HEK293 (cell line): ENCODE measurements at regions not wholly inside any gene's neighbourhood (a gene's known extent, or its start where the extent isn't known, plus 50 kb on each side); places are given as distances from the start of the nearest gene placed in this dataset.

Experiments used
- CTCF ChIA-PET: fragments of 350-600 bp; formaldehyde crosslinking; extraction: SDS; loops from one replicate; lab custom pipeline; 2021; ENCODE audit warnings: antibody characterized with exemption; lab: Yijun Ruan, JAX
- POLR2A ChIA-PET: fragments of 300-600 bp; formaldehyde crosslinking; extraction: SDS; loops from one replicate; lab custom pipeline; 2020; ENCODE audit warnings: antibody characterized with exemption, inconsistent platforms; lab: Yijun Ruan, JAX
- H3K27ac ChIP-seq: fragments of 200-500 bp; sonication (Bioruptor generic); 2 replicates; pipeline ENCODE4 v1.5.1; 2014; ENCODE audit warnings: low read depth, low read length, control low read depth, inconsistent platforms; ENCODE audit errors: extremely low read depth
- H3K36me3 ChIP-seq, 2 experiments: fragments of 200-500 bp in 1 of 2; sonication (Bioruptor generic) in 1 of 2; 1 replicate in 1 of 2; 2 replicates in 1 of 2; pipeline ENCODE4 v1.5.1; 2014 to 2017; ENCODE audit warnings: inconsistent platforms in 2 of 2, low read length in 2 of 2; ENCODE audit not compliant: control insufficient read depth in 2 of 2, insufficient read depth in 1 of 2
- H3K4me1 ChIP-seq: fragments of 200-500 bp; sonication (Bioruptor generic); 2 replicates; pipeline ENCODE4 v1.5.1; 2014; ENCODE audit warnings: mild to moderate bottlenecking, low read length, inconsistent platforms; ENCODE audit not compliant: control insufficient read depth, insufficient read depth
- H3K4me3 ChIP-seq: 2 replicates; pipeline ENCODE4 v1.5.1; 2011; ENCODE audit warnings: low read depth, mild to moderate bottlenecking, control low read depth, low read length, moderate library complexity
- H3K9me3 ChIP-seq: fragments of 200-500 bp; sonication (Bioruptor generic); 2 replicates; pipeline ENCODE4 v1.5.1; 2014; ENCODE audit warnings: low read depth, low read length, inconsistent platforms; ENCODE audit not compliant: control insufficient read depth, insufficient read depth
- HOXD13 ChIP-seq: sonication (generic); formaldehyde crosslinking; IDR thresholded peaks from 2 replicates; pipeline ENCODE4 v1.8.0; 2022; ENCODE audit warnings: missing genetic modification reagents, borderline replicate concordance
- INSM2 ChIP-seq: fragments of 450-650 bp; formaldehyde crosslinking; IDR thresholded peaks from 2 replicates; pipeline ENCODE4 v1.5.1; 2016; ENCODE audit warnings: missing biosample characterization, missing genetic modification characterization
- OSR2 ChIP-seq: fragments of 450-650 bp; formaldehyde crosslinking; IDR thresholded peaks from 2 replicates; pipeline ENCODE4 v1.5.1; 2016; ENCODE audit warnings: missing biosample characterization, missing genetic modification characterization
- OVOL3 ChIP-seq: fragments of 450-650 bp; formaldehyde crosslinking; IDR thresholded peaks from 2 replicates; pipeline ENCODE4 v1.5.1; 2016; ENCODE audit warnings: missing biosample characterization, missing genetic modification characterization
- ZNF121 ChIP-seq: fragments of 450-650 bp; formaldehyde crosslinking; IDR thresholded peaks from 2 replicates; pipeline ENCODE4 v1.5.1; 2016; ENCODE audit warnings: missing biosample characterization, missing genetic modification characterization
- ZNF133 ChIP-seq: fragments of 450-650 bp; formaldehyde crosslinking; IDR thresholded peaks from 2 replicates; pipeline ENCODE4 v1.5.1; 2016; ENCODE audit warnings: missing biosample characterization, missing genetic modification characterization
- ZNF292 ChIP-seq: fragments of 450-650 bp; formaldehyde crosslinking; IDR thresholded peaks from 2 replicates; pipeline ENCODE4 v1.5.1; 2016; ENCODE audit warnings: low read depth, missing biosample characterization, missing genetic modification characterization, borderline replicate concordance
- ZNF391 ChIP-seq: fragments of 450-650 bp; formaldehyde crosslinking; IDR thresholded peaks from 2 replicates; pipeline ENCODE4 v1.5.1; 2016; ENCODE audit warnings: low read depth, missing biosample characterization, missing genetic modification characterization, borderline replicate concordance
- ZNF510 ChIP-seq: fragments of 450-650 bp; formaldehyde crosslinking; IDR thresholded peaks from 2 replicates; pipeline ENCODE4 v1.5.1; 2018; ENCODE audit warnings: mild to moderate bottlenecking, missing genetic modification characterization, missing biosample characterization; ENCODE audit not compliant: insufficient replicate concordance
- ZNF529 ChIP-seq: fragments of 450-650 bp; formaldehyde crosslinking; IDR thresholded peaks from 2 replicates; pipeline ENCODE4 v1.5.1; 2017; ENCODE audit warnings: missing genetic modification characterization, missing biosample characterization; ENCODE audit not compliant: insufficient replicate concordance
- ZNF571 ChIP-seq: fragments of 450-650 bp; formaldehyde crosslinking; IDR thresholded peaks from 2 replicates; pipeline ENCODE4 v1.5.0; 2017; ENCODE audit warnings: missing biosample characterization, missing genetic modification characterization
- ZNF639 ChIP-seq: fragments of 450-650 bp; formaldehyde crosslinking; IDR thresholded peaks from 2 replicates; pipeline ENCODE4 v1.5.1; 2016; ENCODE audit warnings: missing biosample characterization, missing genetic modification characterization
- TF ChIP-seq, protein P1 (sequence below): fragments of 450-650 bp; formaldehyde crosslinking; IDR thresholded peaks from 2 replicates; pipeline ENCODE4 v1.5.1; 2016; ENCODE audit warnings: missing biosample characterization, missing genetic modification characterization
- TF ChIP-seq, protein P2 (sequence below): fragments of 450-650 bp; formaldehyde crosslinking; IDR thresholded peaks from 2 replicates; pipeline ENCODE4 v1.5.1; 2017; ENCODE audit warnings: missing biosample characterization, missing genetic modification characterization

GRCh38 chr15:70293591-70294470, 196.1 kb upstream of the TLE3 start (continued):
- TF ChIP-seq INSM2 (tag by site-specific recombination), result no peak
- no peak for TF ChIP-seq ZNF121 (tag by site-specific recombination)
- TF ChIP-seq, protein P1, sequence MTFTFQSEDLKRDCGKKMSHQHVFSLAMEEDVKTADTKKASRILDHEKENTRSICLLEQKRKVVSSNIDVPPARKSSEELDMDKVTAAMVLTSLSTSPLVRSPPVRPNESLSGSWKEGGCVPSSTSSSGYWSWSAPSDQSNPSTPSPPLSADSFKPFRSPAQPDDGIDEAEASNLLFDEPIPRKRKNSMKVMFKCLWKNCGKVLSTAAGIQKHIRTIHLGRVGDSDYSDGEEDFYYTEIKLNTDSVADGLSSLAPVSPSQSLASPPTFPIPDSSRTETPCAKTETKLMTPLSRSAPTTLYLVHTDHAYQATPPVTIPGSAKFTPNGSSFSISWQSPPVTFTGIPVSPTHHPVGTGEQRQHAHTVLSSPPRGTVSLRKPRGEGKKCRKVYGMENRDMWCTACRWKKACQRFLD (tag by site-specific recombination), result no peak
- TF ChIP-seq, all 188 proteins: peak for 0

DNA sequence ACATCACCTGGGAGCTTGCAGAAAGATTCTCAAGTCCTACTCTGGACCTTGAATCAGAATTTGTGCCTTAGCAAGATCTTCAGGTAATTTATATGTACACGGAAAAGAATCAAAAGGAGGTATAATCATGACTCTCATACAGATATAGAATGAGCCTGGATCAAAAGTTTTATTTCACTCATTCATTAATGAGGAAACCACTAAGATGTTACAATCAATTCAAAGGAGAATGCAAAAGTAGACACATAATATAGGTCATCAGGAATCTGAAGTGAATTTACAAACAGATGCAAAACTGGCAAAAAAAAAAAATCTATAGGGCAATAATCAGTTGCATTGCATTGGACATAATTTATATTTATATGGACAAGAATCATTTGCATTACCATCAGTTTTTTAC, 195.4 kb upstream of the TLE3 start:
- H3K9me3 ChIP-seq, result no peaks in the 10 kb centered on the region
- H3K4me1 ChIP-seq, result no peaks in the 10 kb centered on the region
- no peaks in the 10 kb centered on the region for H3K36me3 ChIP-seq
- CTCF ChIA-PET, result interaction anchor here (0.6 kb wide), 2 partner anchors 28 to 70 kb away, joined by 3 to 4 read pairs; no protein-coding TSS in a partner anchor
- no peak overlapping the region for H3K27ac ChIP-seq
- POLR2A ChIA-PET, result interaction anchor here (0.7 kb wide), 1 partner anchor 335 kb away, joined by 9 read pairs; no protein-coding TSS in a partner anchor
- no peak overlapping the region for H3K4me3 ChIP-seq
- TF ChIP-seq ZNF292 (tag by site-specific recombination) (no peak), ZNF133 (no peak), ZNF510 (tag by site-specific recombination) (peak; percentile 100)

DNA sequence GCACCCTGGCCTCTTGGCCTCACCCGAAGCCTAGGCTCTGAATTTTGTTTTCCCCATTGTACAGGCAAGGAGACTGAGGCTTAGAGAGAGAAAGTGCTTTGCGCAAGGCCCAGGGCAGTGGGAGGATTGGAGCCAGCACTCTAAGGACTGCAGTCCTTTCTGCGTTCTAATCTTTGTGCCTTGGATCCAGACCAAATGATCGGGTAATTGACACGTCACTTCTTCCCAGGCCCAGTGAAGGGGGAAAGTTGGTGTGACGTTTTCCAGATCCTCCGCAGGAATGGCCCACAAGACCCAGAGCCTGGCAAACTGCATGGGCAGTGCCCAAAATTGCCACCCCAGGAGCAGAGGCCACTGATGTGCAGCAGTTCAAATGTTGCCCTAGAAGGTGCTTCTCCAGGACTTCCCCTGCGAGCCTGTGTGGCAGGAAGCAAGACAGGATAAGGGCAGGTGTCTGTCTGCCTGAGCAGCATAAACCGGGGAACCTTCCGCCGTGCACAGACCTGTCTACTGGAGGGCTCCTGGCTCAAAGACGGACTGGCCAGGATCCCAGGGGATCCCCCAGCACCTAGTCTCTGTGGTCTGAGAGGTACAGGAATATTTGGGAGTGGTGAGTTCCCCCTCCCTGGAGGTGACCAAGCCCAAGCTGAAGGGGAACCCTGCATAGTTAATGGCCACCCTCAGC, 194.5 kb upstream of the TLE3 start:
- Histone ChIP-seq H3K27ac (no peak overlapping the region), H3K36me3 (no peaks in the 10 kb centered on the region), H3K4me3 (no peak overlapping the region), H3K4me1 (no peaks in the 10 kb centered on the region), H3K9me3 (no peaks in the 10 kb centered on the region)
- POLR2A ChIA-PET, result no interaction called here
- CTCF ChIA-PET, result no interaction called here
- TF ChIP-seq ZNF571 (no peak), OVOL3 (tag by site-specific recombination) (no peak), ZNF391 (no peak), HOXD13 (CRISPR knock-in tag) (no peak), ZNF529 (no peak), ZNF133 (no peak), ZNF639 (tag by site-specific recombination) (no peak)
- TF ChIP-seq, all 188 proteins: peak for 0

DNA sequence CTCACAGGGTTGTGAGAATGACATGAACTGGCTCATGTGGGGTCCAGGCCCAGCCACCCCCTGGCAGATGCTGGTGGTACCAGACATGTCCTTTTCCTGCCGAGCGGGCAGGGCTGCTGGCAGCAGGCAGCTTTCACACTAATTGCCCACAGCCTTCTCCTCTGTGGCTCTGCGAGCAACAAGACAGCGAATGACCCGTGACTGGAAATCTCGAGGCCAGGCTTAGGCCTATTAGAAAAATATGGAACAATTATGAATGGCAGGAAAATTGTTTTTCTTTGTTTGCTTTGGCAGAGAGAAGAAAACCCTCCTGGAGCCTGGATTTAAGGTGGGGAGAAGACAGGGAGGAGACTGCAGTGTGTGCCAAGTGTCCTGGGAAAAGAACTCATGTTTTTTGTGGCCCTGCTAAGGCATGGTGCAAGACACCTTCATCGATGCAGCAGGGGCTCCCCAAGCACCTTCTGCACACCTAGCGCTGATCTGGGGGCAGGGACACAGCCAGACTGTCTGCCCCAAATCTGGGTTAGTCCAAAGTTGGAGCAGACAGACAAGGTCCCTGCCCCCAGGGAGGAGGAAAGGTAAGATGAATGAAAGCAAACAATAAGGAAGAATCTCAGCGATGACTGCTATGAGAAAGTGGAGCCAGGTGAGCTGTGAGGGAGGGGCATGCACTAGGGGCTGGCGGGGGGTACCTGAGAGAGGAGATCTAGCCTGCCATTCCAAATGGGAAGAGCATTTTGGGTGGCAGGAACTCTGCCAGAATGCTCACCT, 193.8 kb upstream of the TLE3 start:
- no peak for TF ChIP-seq OSR2 (tag by site-specific recombination)
- TF ChIP-seq, protein P2, sequence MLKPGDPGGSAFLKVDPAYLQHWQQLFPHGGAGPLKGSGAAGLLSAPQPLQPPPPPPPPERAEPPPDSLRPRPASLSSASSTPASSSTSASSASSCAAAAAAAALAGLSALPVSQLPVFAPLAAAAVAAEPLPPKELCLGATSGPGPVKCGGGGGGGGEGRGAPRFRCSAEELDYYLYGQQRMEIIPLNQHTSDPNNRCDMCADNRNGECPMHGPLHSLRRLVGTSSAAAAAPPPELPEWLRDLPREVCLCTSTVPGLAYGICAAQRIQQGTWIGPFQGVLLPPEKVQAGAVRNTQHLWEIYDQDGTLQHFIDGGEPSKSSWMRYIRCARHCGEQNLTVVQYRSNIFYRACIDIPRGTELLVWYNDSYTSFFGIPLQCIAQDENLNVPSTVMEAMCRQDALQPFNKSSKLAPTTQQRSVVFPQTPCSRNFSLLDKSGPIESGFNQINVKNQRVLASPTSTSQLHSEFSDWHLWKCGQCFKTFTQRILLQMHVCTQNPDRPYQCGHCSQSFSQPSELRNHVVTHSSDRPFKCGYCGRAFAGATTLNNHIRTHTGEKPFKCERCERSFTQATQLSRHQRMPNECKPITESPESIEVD (tag by site-specific recombination), result peak; percentile 83
- H3K9me3 ChIP-seq, result no peaks in the 10 kb centered on the region
- no peaks in the 10 kb centered on the region for H3K36me3 ChIP-seq
- ChIA-PET POLR2A (no interaction called here), CTCF (no interaction called here)
- no peaks in the 10 kb centered on the region for H3K4me1 ChIP-seq
- H3K4me3 ChIP-seq, result no peak overlapping the region
- no peak overlapping the region for H3K27ac ChIP-seq
